PFSK-1 (cell line): ENCODE measurements at regions not wholly inside any gene's neighbourhood (a gene's known extent, or its start where the extent isn't known, plus 50 kb on each side); places are given as distances from the start of the nearest gene placed in this dataset.

Experiments
- FOXP2 ChIP-seq: optimal IDR thresholded peaks from 2 replicates; pipeline ENCODE3; 2011; ENCODE audit warnings: borderline replicate concordance, control low read depth, inconsistent platforms; ENCODE audit not compliant: insufficient read depth; ENCODE audit errors: extremely low read length, extremely low read depth
- POLR2AphosphoS5 ChIP-seq: IDR thresholded peaks from 2 replicates; pipeline ENCODE4 v1.6.1; 2012; ENCODE audit warnings: low read depth, mild to moderate bottlenecking, control low read depth, low read length, moderate library complexity
- SIN3A ChIP-seq: IDR thresholded peaks from 2 replicates; pipeline ENCODE4 v1.6.1; 2012; ENCODE audit warnings: mild to moderate bottlenecking, low read length, moderate library complexity, borderline replicate concordance; ENCODE audit not compliant: insufficient read depth
- TAF1 ChIP-seq: IDR thresholded peaks from 2 replicates; pipeline ENCODE4 v1.6.1; 2012; ENCODE audit warnings: low read length, control low read depth, borderline replicate concordance; ENCODE audit not compliant: insufficient read depth
- TF ChIP-seq, protein P1 (sequence below), 2 experiments: IDR thresholded peaks; 2 replicates each; pipeline versions ENCODE4 v1.6.1 to v1.8.0; 2011 to 2012; ENCODE audit warnings: low read depth in 2 of 2, low read length in 2 of 2, control low read depth in 1 of 2, inconsistent platforms in 1 of 2, mild to moderate bottlenecking in 1 of 2, moderate library complexity in 1 of 2; ENCODE audit not compliant: insufficient read depth in 1 of 2

DNA sequence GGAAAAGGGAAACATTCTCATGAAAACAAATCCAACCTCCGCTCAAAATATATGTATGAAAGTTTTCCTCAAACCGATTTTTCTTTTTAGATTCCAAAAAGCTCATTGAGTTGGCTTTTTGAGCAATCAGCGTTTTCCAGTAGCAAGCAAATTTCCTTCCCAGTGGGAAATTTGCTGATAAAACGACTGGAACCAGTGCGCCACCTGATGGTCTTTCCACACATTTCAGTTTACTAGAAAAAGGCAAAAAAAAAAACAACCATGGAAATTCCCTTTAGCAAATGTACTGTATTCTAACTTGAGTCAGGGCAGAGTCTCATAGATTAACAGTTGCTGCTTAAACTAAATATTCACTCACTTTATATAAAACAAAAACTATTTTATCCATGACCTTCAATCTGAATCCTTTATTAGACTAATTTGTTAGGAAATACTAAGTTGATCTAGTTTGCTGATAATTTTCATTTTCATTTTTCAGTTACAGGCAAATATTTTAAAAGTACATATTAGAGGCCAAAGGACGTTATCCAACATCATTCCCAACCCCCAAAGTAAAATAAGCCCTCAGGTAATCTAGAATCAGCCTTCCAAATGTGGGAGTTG is 271.5 kb downstream of the FOXA2 start:
- TF ChIP-seq POLR2AphosphoS5 = no peak
- TF ChIP-seq, protein P1, sequence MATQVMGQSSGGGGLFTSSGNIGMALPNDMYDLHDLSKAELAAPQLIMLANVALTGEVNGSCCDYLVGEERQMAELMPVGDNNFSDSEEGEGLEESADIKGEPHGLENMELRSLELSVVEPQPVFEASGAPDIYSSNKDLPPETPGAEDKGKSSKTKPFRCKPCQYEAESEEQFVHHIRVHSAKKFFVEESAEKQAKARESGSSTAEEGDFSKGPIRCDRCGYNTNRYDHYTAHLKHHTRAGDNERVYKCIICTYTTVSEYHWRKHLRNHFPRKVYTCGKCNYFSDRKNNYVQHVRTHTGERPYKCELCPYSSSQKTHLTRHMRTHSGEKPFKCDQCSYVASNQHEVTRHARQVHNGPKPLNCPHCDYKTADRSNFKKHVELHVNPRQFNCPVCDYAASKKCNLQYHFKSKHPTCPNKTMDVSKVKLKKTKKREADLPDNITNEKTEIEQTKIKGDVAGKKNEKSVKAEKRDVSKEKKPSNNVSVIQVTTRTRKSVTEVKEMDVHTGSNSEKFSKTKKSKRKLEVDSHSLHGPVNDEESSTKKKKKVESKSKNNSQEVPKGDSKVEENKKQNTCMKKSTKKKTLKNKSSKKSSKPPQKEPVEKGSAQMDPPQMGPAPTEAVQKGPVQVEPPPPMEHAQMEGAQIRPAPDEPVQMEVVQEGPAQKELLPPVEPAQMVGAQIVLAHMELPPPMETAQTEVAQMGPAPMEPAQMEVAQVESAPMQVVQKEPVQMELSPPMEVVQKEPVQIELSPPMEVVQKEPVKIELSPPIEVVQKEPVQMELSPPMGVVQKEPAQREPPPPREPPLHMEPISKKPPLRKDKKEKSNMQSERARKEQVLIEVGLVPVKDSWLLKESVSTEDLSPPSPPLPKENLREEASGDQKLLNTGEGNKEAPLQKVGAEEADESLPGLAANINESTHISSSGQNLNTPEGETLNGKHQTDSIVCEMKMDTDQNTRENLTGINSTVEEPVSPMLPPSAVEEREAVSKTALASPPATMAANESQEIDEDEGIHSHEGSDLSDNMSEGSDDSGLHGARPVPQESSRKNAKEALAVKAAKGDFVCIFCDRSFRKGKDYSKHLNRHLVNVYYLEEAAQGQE (IDR thresholded peaks at IDR 0.05; ENCODE audit: insufficient read depth in 1 of 2, low read depth in 2 of 2, low read length in 2 of 2) = no peak
- TF ChIP-seq SIN3A = no peak
- TF ChIP-seq TAF1 = no peak
- no peak for TF ChIP-seq FOXP2
